Ishikawa (cell line): ENCODE measurements at regions not wholly inside any gene's neighbourhood (a gene's known extent, or its start where the extent isn't known, plus 50 kb on each side); places are given as distances from the start of the nearest gene placed in this dataset.

Experiments
- EGR1 ChIP-seq: IDR thresholded peaks from 2 replicates; pipeline ENCODE4 v1.6.1; 2012
- EP300 ChIP-seq: IDR thresholded peaks from 2 replicates; pipeline ENCODE4 v1.6.1; 2012; ENCODE audit warnings: borderline replicate concordance
- FOXM1 ChIP-seq: IDR thresholded peaks from 2 replicates; pipeline ENCODE4 v1.6.1; 2012; ENCODE audit warnings: low read depth, borderline replicate concordance
- RAD21 ChIP-seq: IDR thresholded peaks from 2 replicates; pipeline ENCODE4 v1.6.1; 2012; ENCODE audit warnings: low read depth
- REST ChIP-seq: IDR thresholded peaks from 2 replicates; pipeline ENCODE4 v1.6.1; 2012; ENCODE audit warnings: low read depth, mild to moderate bottlenecking
- TAF1 ChIP-seq: IDR thresholded peaks from 2 replicates; pipeline ENCODE4 v1.6.1; 2012; ENCODE audit warnings: low read depth, mild to moderate bottlenecking
- TCF12 ChIP-seq: IDR thresholded peaks from 2 replicates; pipeline ENCODE4 v1.6.1; 2012; ENCODE audit warnings: low read depth
- TEAD4 ChIP-seq: IDR thresholded peaks from 2 replicates; pipeline ENCODE4 v1.6.1; 2012
- YY1 ChIP-seq: IDR thresholded peaks from 2 replicates; pipeline ENCODE4 v1.6.1; 2012; ENCODE audit warnings: low read depth
- ZBTB7A ChIP-seq: IDR thresholded peaks from 2 replicates; pipeline ENCODE4 v1.6.1; 2012; ENCODE audit warnings: low read depth

- TF ChIP-seq REST (no peak), EP300 (no peak), YY1 (no peak), TAF1 (no peak), TEAD4 (no peak), TCF12 (no peak), RAD21 (no peak), ZBTB7A (no peak), EGR1 (no peak), FOXM1 (no peak)
Observed at GRCh38 chr4:159823743-159824142, 720.9 kb downstream of the RAPGEF2 start.
